ENCODE measurements at regions not wholly inside any gene's neighbourhood (a gene's known extent, or its start where the extent isn't known, plus 50 kb on each side); places are given as distances from the start of the nearest gene placed in this dataset.

GRCh38 chr12:130246560-130246959 is 84.3 kb downstream of the FZD10 start:
- intact Hi-C loops (cut with DNase I; ENCODE audit: low total_unique reads): no loop called here
- H3K36me3 ChIP-seq: no peaks in the 10 kb centered on the region
- no peaks in the 10 kb centered on the region for H3K9me3 ChIP-seq
- DNase-seq: no peak
- no peaks in the 10 kb centered on the region for H3K27me3 ChIP-seq (replicated peaks in 1 of 7)
- no peaks in the 10 kb centered on the region for H3K4me1 ChIP-seq
- no peak overlapping the region for H3K27ac ChIP-seq
- no peak overlapping the region for H3K4me3 ChIP-seq
- no peak for TF ChIP-seq POLR2AphosphoS5 (IDR thresholded peaks at IDR 0.05)
- TF ChIP-seq POLR2A (IDR thresholded peaks at IDR 0.05): no peak
- no peak for TF ChIP-seq CTCF (IDR thresholded peaks at IDR 0.05 in 8 of 11, conservative IDR thresholded peaks at IDR 0.05 in 3 of 11)
- WGBS, 5 donors: 64 to 79% (median 67%) methylated on average over 6 of the region's 6 CpGs

GRCh38 chr12:130247634-130248237 is 85.5 kb downstream of the FZD10 start:
- Histone ChIP-seq H3K27ac (no peak overlapping the region), H3K9me3 (no peaks in the 10 kb centered on the region), H3K36me3 (no peaks in the 10 kb centered on the region), H3K4me3 (no peak overlapping the region), H3K4me1 (no peaks in the 10 kb centered on the region), H3K27me3 (replicated peaks in 1 of 7) (no peaks in the 10 kb centered on the region)
- intact Hi-C loops (cut with DNase I; ENCODE audit: low total_unique reads): no loop called here
- DNase-seq: no peak
- WGBS, 5 donors: 73 to 78% (median 75%) methylated on average over 4 of the region's 4 CpGs
- no peak for TF ChIP-seq CTCF (IDR thresholded peaks at IDR 0.05 in 8 of 11, conservative IDR thresholded peaks at IDR 0.05 in 3 of 11)
- no peak for TF ChIP-seq POLR2A (IDR thresholded peaks at IDR 0.05)
- TF ChIP-seq POLR2AphosphoS5 (IDR thresholded peaks at IDR 0.05): no peak

- intact Hi-C loops (cut with DNase I; ENCODE audit: low total_unique reads): no loop called here
Observed at GRCh38 chr12:130249376-130249775, 87.1 kb downstream of the FZD10 start.

More at GRCh38 chr12:130249376-130249775, 87.1 kb downstream of the FZD10 start:
- H3K4me1 ChIP-seq: no peaks in the 10 kb centered on the region
- no peak overlapping the region for H3K4me3 ChIP-seq
- no peak for TF ChIP-seq CTCF (IDR thresholded peaks at IDR 0.05 in 8 of 11, conservative IDR thresholded peaks at IDR 0.05 in 3 of 11)
- no peak for TF ChIP-seq POLR2A (IDR thresholded peaks at IDR 0.05)
- no peak for TF ChIP-seq POLR2AphosphoS5 (IDR thresholded peaks at IDR 0.05)
- no peak for DNase-seq
- H3K27ac ChIP-seq: no peak overlapping the region
- no peaks in the 10 kb centered on the region for H3K27me3 ChIP-seq (replicated peaks in 1 of 7)
- H3K9me3 ChIP-seq: no peaks in the 10 kb centered on the region
- no peaks in the 10 kb centered on the region for H3K36me3 ChIP-seq
- 77 to 85% (median 80%) methylated on average over 6 of the region's 6 CpGs for WGBS, 5 donors

Data from spleen (tissue), 11 donors.